GM18870 (cell line): ENCODE measurements at regions not wholly inside any gene's neighbourhood (a gene's known extent, or its start where the extent isn't known, plus 50 kb on each side); places are given as distances from the start of the nearest gene placed in this dataset.

Source experiments
- ATAC-seq: cut with Tn5 transposase; IDR thresholded peaks from one replicate; pipeline ENCODE4 v1.9.1; 2021; ENCODE audit warnings: moderate library complexity; ENCODE audit not compliant: unreplicated experiment

GRCh38 chr22:49721211-49721763, 106.4 kb downstream of the BRD1 start:
- no peak for ATAC-seq

- ATAC-seq, result no peak
Observed at GRCh38 chr22:49720279-49720959, 107.3 kb downstream of the BRD1 start.

- no peak for ATAC-seq
Observed at GRCh38 chr22:49719046-49719445, 108.6 kb downstream of the BRD1 start.

- ATAC-seq, result no peak
Observed at GRCh38 chr22:49718396-49718795, 109.3 kb downstream of the BRD1 start.

- ATAC-seq, result no peak
Observed at GRCh38 chr22:49717322-49717919, 110.3 kb downstream of the BRD1 start.

- ATAC-seq, result no peak
Observed at GRCh38 chr22:49716441-49716840, 111.2 kb downstream of the BRD1 start.

GRCh38 chr22:49715450-49715849, 112.2 kb downstream of the BRD1 start:
- ATAC-seq, result no peak

GRCh38 chr22:49713003-49713402, 114.7 kb downstream of the BRD1 start:
- no peak for ATAC-seq

- no peak for ATAC-seq
Observed at GRCh38 chr22:49712195-49712791, 115.4 kb downstream of the BRD1 start.

- ATAC-seq, result no peak
Observed at GRCh38 chr22:49710746-49711145, 116.9 kb downstream of the BRD1 start.

- ATAC-seq, result no peak
Observed at GRCh38 chr22:49709464-49709863, 118.2 kb downstream of the BRD1 start.

- no peak for ATAC-seq
Observed at GRCh38 chr22:49705972-49706352, 121.7 kb downstream of the BRD1 start.

GRCh38 chr22:49705216-49705971, 122.3 kb downstream of the BRD1 start:
- ATAC-seq, result no peak

GRCh38 chr22:49704345-49705215, 123.1 kb downstream of the BRD1 start:
- no peak for ATAC-seq

GRCh38 chr22:49703990-49704344, 123.7 kb downstream of the BRD1 start:
- ATAC-seq, result no peak

- no peak for ATAC-seq
Observed at GRCh38 chr22:49703505-49703904, 124.2 kb downstream of the BRD1 start.

- no peak for ATAC-seq
Observed at GRCh38 chr22:49702068-49702397, 125.6 kb downstream of the BRD1 start.

GRCh38 chr22:49701380-49702067, 126.1 kb downstream of the BRD1 start:
- no peak for ATAC-seq

GRCh38 chr22:49699928-49700498, 127.7 kb downstream of the BRD1 start:
- no peak for ATAC-seq

- no peak for ATAC-seq
Observed at GRCh38 chr22:49699476-49699875, 128.2 kb downstream of the BRD1 start.
